A673 (cell line): ENCODE measurements at regions not wholly inside any gene's neighbourhood (a gene's known extent, or its start where the extent isn't known, plus 50 kb on each side); places are given as distances from the start of the nearest gene placed in this dataset.

Source experiments
- BruUV-seq: library from RNA; stranded (reverse); fragments of 400-500 nt; replicated peaks from 2 replicates; lab custom pipeline; 2021; lab: Mats Ljungman, UMichigan
- CTCF ChIA-PET: fragments of 300-600 bp; sonication (Branson Sonifier 250); formaldehyde crosslinking; loops from one replicate; lab custom pipeline; 2022; ENCODE audit warnings: antibody characterized with exemption; lab: Charles Lee
- POLR2A ChIA-PET: fragments of 300-600 bp; sonication (Branson Sonifier 250); formaldehyde crosslinking; loops from one replicate; lab custom pipeline; 2022; ENCODE audit warnings: antibody characterized with exemption; ENCODE audit not compliant: low non-redundant PET; lab: Charles Lee
- DNase-seq: peaks from one replicate; pipeline ENCODE4 v3.0.0-alpha.2; 2015; ENCODE audit warnings: low spot score
- H3K27ac ChIP-seq: fragments of 200-600 bp; sonication (generic); 2 replicates; pipeline ENCODE4 v1.5.1; 2016; ENCODE audit warnings: mixed run types, low read depth, mild to moderate bottlenecking, mixed read lengths, antibody characterized with exemption, low read length; ENCODE audit not compliant: poor library complexity, severe bottlenecking
- H3K27me3 ChIP-seq: fragments of 200-600 bp; sonication (generic); replicated peaks from 2 replicates; pipeline ENCODE4 v1.6.1; 2017; ENCODE audit warnings: mixed run types, low read depth, mild to moderate bottlenecking, mixed read lengths, antibody characterized with exemption, low read length; ENCODE audit not compliant: insufficient read depth, poor library complexity
- H3K36me3 ChIP-seq: fragments of 200-600 bp; sonication (generic); 2 replicates; pipeline ENCODE4 v1.6.1; 2016; ENCODE audit warnings: mixed run types, mild to moderate bottlenecking, mixed read lengths, antibody characterized with exemption, low read length; ENCODE audit not compliant: insufficient read depth, poor library complexity, severe bottlenecking
- H3K4me1 ChIP-seq: fragments of 200-600 bp; sonication (generic); 2 replicates; pipeline ENCODE4 v1.6.1; 2017; ENCODE audit warnings: mixed run types, mild to moderate bottlenecking, mixed read lengths, antibody characterized with exemption, low read length; ENCODE audit not compliant: insufficient read depth, poor library complexity, severe bottlenecking
- H3K4me3 ChIP-seq: fragments of 200-600 bp; sonication (generic); 2 replicates; pipeline ENCODE4 v1.5.1; 2016; ENCODE audit warnings: low read depth, mixed run types, mild to moderate bottlenecking, mixed read lengths, low read length; ENCODE audit not compliant: poor library complexity, severe bottlenecking
- H3K9me3 ChIP-seq: fragments of 200-600 bp; sonication (generic); 2 replicates; pipeline ENCODE4 v1.6.1; 2016; ENCODE audit warnings: mixed run types, low read depth, mild to moderate bottlenecking, mixed read lengths, antibody characterized with exemption, low read length; ENCODE audit not compliant: poor library complexity, severe bottlenecking
- EZH2 ChIP-seq: fragments of 200-600 bp; sonication (generic); IDR thresholded peaks from 2 replicates; pipeline ENCODE4 v1.6.1; 2017; ENCODE audit warnings: borderline replicate concordance, low read depth, mild to moderate bottlenecking, mixed read lengths, antibody characterized with exemption, low read length; ENCODE audit not compliant: poor library complexity, severe bottlenecking
- intact Hi-C: fragments of 100-400 bp; cut with micrococcal nuclease; formaldehyde crosslinking; loops from one replicate; pipeline ENCODE4 v1.10.0; 2022; ENCODE audit not compliant: unreplicated experiment
- TF ChIP-seq, protein P1 (sequence below): fragments of 300-800, 200-600 bp; sonication (generic); conservative IDR thresholded peaks from 2 replicates; pipeline ENCODE4 v1.5.1; 2017; ENCODE audit warnings: low read depth, mild to moderate bottlenecking, antibody characterized with exemption, low read length, moderate library complexity, mixed read lengths

DNA sequence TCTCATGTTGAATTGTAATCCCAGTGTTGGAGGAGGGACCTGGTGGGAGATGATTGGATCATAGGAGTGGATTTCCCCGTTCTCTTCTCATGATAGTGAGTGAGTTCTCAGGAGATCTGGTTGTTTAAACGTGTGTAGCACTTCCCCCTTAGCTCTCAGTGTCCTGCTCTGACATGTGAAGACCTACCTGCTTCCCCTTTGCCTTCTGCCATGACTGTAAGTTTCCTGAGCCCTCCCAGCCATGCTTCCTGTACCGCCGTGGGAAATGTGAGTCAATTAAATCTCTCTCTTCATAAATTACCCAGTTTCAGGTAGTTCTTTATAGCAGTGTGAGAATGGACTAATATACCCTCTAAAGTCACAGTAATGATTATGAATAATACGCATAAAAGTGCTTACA lies 248.4 kb upstream of the LRRC7 start:
- POLR2A ChIA-PET, result no interaction called here
- Histone ChIP-seq H3K4me1 (no peaks in the 10 kb centered on the region), H3K4me3 (no peak overlapping the region), H3K36me3 (no peaks in the 10 kb centered on the region), H3K9me3 (no peaks in the 10 kb centered on the region), H3K27ac (no peak overlapping the region), H3K27me3 (no peaks in the 10 kb centered on the region)
- no peak for DNase-seq
- CTCF ChIA-PET, result no interaction called here
- intact Hi-C loops, result no loop called here
- no peak for TF ChIP-seq EZH2
- TF ChIP-seq, protein P1, sequence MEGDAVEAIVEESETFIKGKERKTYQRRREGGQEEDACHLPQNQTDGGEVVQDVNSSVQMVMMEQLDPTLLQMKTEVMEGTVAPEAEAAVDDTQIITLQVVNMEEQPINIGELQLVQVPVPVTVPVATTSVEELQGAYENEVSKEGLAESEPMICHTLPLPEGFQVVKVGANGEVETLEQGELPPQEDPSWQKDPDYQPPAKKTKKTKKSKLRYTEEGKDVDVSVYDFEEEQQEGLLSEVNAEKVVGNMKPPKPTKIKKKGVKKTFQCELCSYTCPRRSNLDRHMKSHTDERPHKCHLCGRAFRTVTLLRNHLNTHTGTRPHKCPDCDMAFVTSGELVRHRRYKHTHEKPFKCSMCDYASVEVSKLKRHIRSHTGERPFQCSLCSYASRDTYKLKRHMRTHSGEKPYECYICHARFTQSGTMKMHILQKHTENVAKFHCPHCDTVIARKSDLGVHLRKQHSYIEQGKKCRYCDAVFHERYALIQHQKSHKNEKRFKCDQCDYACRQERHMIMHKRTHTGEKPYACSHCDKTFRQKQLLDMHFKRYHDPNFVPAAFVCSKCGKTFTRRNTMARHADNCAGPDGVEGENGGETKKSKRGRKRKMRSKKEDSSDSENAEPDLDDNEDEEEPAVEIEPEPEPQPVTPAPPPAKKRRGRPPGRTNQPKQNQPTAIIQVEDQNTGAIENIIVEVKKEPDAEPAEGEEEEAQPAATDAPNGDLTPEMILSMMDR, result no peak
- no TSS peak for BruUV-seq

DNA sequence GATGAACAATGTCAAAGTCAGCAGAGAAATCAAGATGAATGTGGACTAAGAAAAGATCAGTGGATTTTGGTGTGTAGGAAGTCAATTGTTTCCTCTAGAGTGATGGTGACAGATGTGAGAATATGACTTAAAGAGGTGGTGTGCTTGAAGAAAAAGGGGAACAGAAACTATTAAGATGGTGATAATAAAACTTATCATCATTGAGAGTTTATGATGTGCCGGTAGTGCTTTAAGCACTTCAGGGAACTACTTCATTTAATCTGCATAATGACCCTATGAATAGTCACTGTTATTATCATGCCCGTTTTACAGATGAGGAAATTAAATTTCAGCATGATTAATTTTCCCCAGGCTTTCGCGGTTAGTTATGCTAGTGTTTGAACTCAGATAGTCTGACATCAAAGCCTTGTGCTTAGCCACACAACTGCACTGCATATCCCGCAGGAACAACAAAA lies 246.9 kb upstream of the LRRC7 start:
- H3K27me3 ChIP-seq, result no peaks in the 10 kb centered on the region
- POLR2A ChIA-PET, result no interaction called here
- H3K27ac ChIP-seq, result no peak overlapping the region
- BruUV-seq, result no TSS peak
- TF ChIP-seq EZH2, result no peak
- TF ChIP-seq, protein P1, result no peak
- H3K9me3 ChIP-seq, result no peaks in the 10 kb centered on the region
- H3K4me1 ChIP-seq, result no peaks in the 10 kb centered on the region
- H3K4me3 ChIP-seq, result no peak overlapping the region
- CTCF ChIA-PET, result no interaction called here
- intact Hi-C loops, result no loop called here
- DNase-seq, result no peak
- H3K36me3 ChIP-seq, result no peaks in the 10 kb centered on the region

DNA sequence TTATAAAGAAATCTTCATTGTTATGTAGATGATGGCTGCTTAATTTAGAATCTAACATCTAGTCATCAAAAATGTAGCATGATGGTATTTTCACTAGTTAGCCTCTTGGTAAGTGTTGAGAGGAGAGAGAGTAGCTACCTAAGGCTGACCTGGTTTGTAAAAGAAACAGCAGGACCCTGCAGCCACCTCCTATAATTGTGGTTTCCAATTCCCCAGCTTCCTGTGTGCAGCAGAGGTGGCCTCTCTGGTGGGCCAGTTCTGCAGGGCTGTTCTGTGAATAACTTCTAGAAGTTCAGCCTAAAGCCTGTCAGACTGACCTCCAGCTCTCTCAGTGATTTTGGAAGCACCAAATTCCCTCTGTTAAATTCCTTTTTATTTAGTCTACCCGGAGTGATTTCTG lies 246.4 kb upstream of the LRRC7 start:
- intact Hi-C loops, result no loop called here
- no peak overlapping the region for H3K27ac ChIP-seq
- H3K27me3 ChIP-seq, result no peaks in the 10 kb centered on the region
- CTCF ChIA-PET, result no interaction called here
- TF ChIP-seq, protein P1, result no peak
- no peak for TF ChIP-seq EZH2
- POLR2A ChIA-PET, result no interaction called here
- BruUV-seq, result no TSS peak
- no peaks in the 10 kb centered on the region for H3K9me3 ChIP-seq
- no peaks in the 10 kb centered on the region for H3K36me3 ChIP-seq
- no peak for DNase-seq
- no peak overlapping the region for H3K4me3 ChIP-seq
- no peaks in the 10 kb centered on the region for H3K4me1 ChIP-seq
